WTC11 (cell line): ENCODE measurements at regions not wholly inside any gene's neighbourhood (a gene's known extent, or its start where the extent isn't known, plus 50 kb on each side); places are given as distances from the start of the nearest gene placed in this dataset.

ENCODE experiments used
- ATAC-seq: fragments of 200-7000 bp; cut with Tn5 transposase; 2 replicates; pipeline ENCODE4 v1.10.0; 2021; ENCODE audit warnings: mild to moderate bottlenecking, moderate library complexity
- CTCF ChIA-PET: fragments of 300-600 bp; sonication (Branson Sonifier 250); formaldehyde crosslinking; loops from one replicate; lab custom pipeline; 2021; ENCODE audit warnings: antibody characterized with exemption; lab: Charles Lee
- POLR2A ChIA-PET: fragments of 350-600 bp; sonication (Branson Sonifier 250); formaldehyde crosslinking; loops from one replicate; lab custom pipeline; 2021; ENCODE audit warnings: antibody characterized with exemption; lab: Charles Lee
- DNase-seq: peaks from one replicate; pipeline ENCODE4 v3.0.0; 2021; ENCODE audit warnings: low spot score
- H3K27ac Mint-ChIP-seq: 2 replicates; pipeline ENCODE4 v1.8.0; 2021; ENCODE audit warnings: mixed read lengths
- H3K27me3 Mint-ChIP-seq: 2 replicates; pipeline ENCODE4 v1.8.0; 2021; ENCODE audit warnings: low read depth, mild to moderate bottlenecking, moderate library complexity, mixed read lengths
- H3K36me3 Mint-ChIP-seq: 2 replicates; pipeline ENCODE4 v1.8.0; 2021; ENCODE audit warnings: mixed read lengths
- H3K4me1 Mint-ChIP-seq: 2 replicates; pipeline ENCODE4 v1.8.0; 2022; ENCODE audit warnings: mixed read lengths
- H3K4me3 Mint-ChIP-seq: 2 replicates; pipeline ENCODE4 v1.8.0; 2021; ENCODE audit warnings: mild to moderate bottlenecking, moderate library complexity, mixed read lengths
- H3K9me3 Mint-ChIP-seq: 2 replicates; pipeline ENCODE4 v1.8.0; 2021; ENCODE audit warnings: mixed read lengths
- ATF2 ChIP-seq: sonication (generic); formaldehyde crosslinking; IDR thresholded peaks from 2 replicates; pipeline ENCODE4 v1.8.1; 2022; ENCODE audit warnings: low read depth, missing genetic modification reagents, borderline replicate concordance
- CREB1 ChIP-seq: sonication (generic); formaldehyde crosslinking; IDR thresholded peaks from 2 replicates; pipeline ENCODE4 v1.8.0; 2023; ENCODE audit warnings: mild to moderate bottlenecking, missing genetic modification reagents
- CTCF ChIP-seq: fragments of 200-600 bp; IDR thresholded peaks from 2 replicates; pipeline ENCODE4 v1.8.0; 2022; ENCODE audit warnings: antibody characterized with exemption
- ETV6 ChIP-seq: sonication (generic); formaldehyde crosslinking; IDR thresholded peaks from 2 replicates; pipeline ENCODE4 v1.8.1; 2022; ENCODE audit warnings: mild to moderate bottlenecking, missing genetic modification reagents
- GRHL2 ChIP-seq: fragments of 250-450 bp; sonication (Bioruptor Pico); IDR thresholded peaks from 2 replicates; pipeline ENCODE4 v1.8.0; 2022; ENCODE audit warnings: mild to moderate bottlenecking, moderate library complexity; ENCODE audit not compliant: insufficient replicate concordance, severe bottlenecking
- HMGXB4 ChIP-seq: sonication (generic); formaldehyde crosslinking; IDR thresholded peaks from 2 replicates; pipeline ENCODE4 v1.8.1; 2023; ENCODE audit warnings: mild to moderate bottlenecking, moderate library complexity, missing genetic modification reagents
- JAZF1 ChIP-seq: fragments of 250-450 bp; sonication (Bioruptor Pico); IDR thresholded peaks from 2 replicates; pipeline ENCODE4 v1.9.0; 2021; ENCODE audit warnings: moderate library complexity, mild to moderate bottlenecking, inconsistent platforms
- NFYB ChIP-seq: sonication (generic); formaldehyde crosslinking; conservative IDR thresholded peaks from 2 replicates; pipeline ENCODE4 v1.8.0; 2022; ENCODE audit warnings: low read depth, missing genetic modification reagents
- NR2C2 ChIP-seq: sonication (generic); formaldehyde crosslinking; IDR thresholded peaks from 2 replicates; pipeline ENCODE4 v1.8.0; 2022; ENCODE audit warnings: mild to moderate bottlenecking, missing genetic modification reagents
- OVOL2 ChIP-seq: fragments of 250-450 bp; sonication (Bioruptor Pico); IDR thresholded peaks from 2 replicates; pipeline ENCODE4 v1.9.0; 2021; ENCODE audit warnings: mild to moderate bottlenecking, borderline replicate concordance
- SMAD4 ChIP-seq: sonication (generic); formaldehyde crosslinking; IDR thresholded peaks from 2 replicates; pipeline ENCODE4 v1.8.0; 2022; ENCODE audit warnings: mild to moderate bottlenecking, missing genetic modification reagents
- TEAD1 ChIP-seq: sonication (generic); formaldehyde crosslinking; IDR thresholded peaks from 2 replicates; pipeline ENCODE4 v1.8.0; 2022; ENCODE audit warnings: mild to moderate bottlenecking, missing genetic modification reagents
- TEAD4 ChIP-seq: sonication (generic); formaldehyde crosslinking; IDR thresholded peaks from 2 replicates; pipeline ENCODE4 v1.8.0; 2022; ENCODE audit warnings: mild to moderate bottlenecking, missing genetic modification reagents

GRCh38 chrX:131812847-131813825 lies 210.0 kb upstream of the STK26 start (continued):
- no peak for TF ChIP-seq CTCF
- no peak for TF ChIP-seq ATF2 (CRISPR knock-in tag)
- TF ChIP-seq CREB1 = no peak
- no peak for TF ChIP-seq GRHL2 (CRISPR knock-in tag)
- TF ChIP-seq TEAD1 (CRISPR knock-in tag) = no peak
- TF ChIP-seq, all 79 proteins: peak for 0

GRCh38 chrX:131816551-131817136 lies 206.5 kb upstream of the STK26 start:
- no peak for ATAC-seq
- H3K36me3 Mint-ChIP-seq = peaks cover 62% of the 10 kb centered on the region
- H3K4me1 Mint-ChIP-seq = no peaks in the 10 kb centered on the region
- DNase-seq = no peak
- H3K4me3 Mint-ChIP-seq = no peak overlapping the region
- CTCF ChIA-PET = no interaction called here
- TF ChIP-seq OVOL2 = no peak
- no peak for TF ChIP-seq GRHL2 (CRISPR knock-in tag)
- TF ChIP-seq ETV6 (CRISPR knock-in tag) = no peak
- TF ChIP-seq SMAD4 = no peak
- POLR2A ChIA-PET = no interaction called here
- peaks cover 34% of the 10 kb centered on the region for H3K9me3 Mint-ChIP-seq
- no peaks in the 10 kb centered on the region for H3K27me3 Mint-ChIP-seq
- no peak overlapping the region for H3K27ac Mint-ChIP-seq

GRCh38 chrX:131818297-131818936 lies 204.7 kb upstream of the STK26 start:
- Mint-ChIP-seq H3K9me3 (peaks cover 34% of the 10 kb centered on the region), H3K27me3 (no peaks in the 10 kb centered on the region), H3K4me3 (no peak overlapping the region), H3K27ac (no peak overlapping the region)
- no peak for ATAC-seq
- ChIA-PET CTCF (interaction anchor here (0.6 kb wide), 1 partner anchor 274 kb away, joined by 3 read pairs; no protein-coding TSS in a partner anchor), POLR2A (no interaction called here)
- DNase-seq = no peak
- TF ChIP-seq HMGXB4 (CRISPR knock-in tag) (no peak), TEAD4 (no peak), NR2C2 (CRISPR knock-in tag) (no peak), SMAD4 (no peak), JAZF1 (CRISPR knock-in tag) (no peak), CTCF (no peak), NFYB (CRISPR knock-in tag) (no peak)
- TF ChIP-seq, all 79 proteins: peak for 0
- H3K36me3 Mint-ChIP-seq = peaks cover 80% of the 10 kb centered on the region
- no peaks in the 10 kb centered on the region for H3K4me1 Mint-ChIP-seq
